ENCODE measurements at regions not wholly inside any gene's neighbourhood (a gene's known extent, or its start where the extent isn't known, plus 50 kb on each side); places are given as distances from the start of the nearest gene placed in this dataset.
A peak's percentile ranks its signal among the peaks of the same experiment; 100 is the strongest.
"Not testable (repeated sequence)": the region's sequence is repeated elsewhere in the genome, so short reads cannot be mapped to it uniquely, and the experiment has no call there.

- no peak for DNase-seq (ENCODE audit: low spot score)
Observed at GRCh38 chr1:208465786-208466590, 221.8 kb upstream of the PLXNA2 start.

DNA sequence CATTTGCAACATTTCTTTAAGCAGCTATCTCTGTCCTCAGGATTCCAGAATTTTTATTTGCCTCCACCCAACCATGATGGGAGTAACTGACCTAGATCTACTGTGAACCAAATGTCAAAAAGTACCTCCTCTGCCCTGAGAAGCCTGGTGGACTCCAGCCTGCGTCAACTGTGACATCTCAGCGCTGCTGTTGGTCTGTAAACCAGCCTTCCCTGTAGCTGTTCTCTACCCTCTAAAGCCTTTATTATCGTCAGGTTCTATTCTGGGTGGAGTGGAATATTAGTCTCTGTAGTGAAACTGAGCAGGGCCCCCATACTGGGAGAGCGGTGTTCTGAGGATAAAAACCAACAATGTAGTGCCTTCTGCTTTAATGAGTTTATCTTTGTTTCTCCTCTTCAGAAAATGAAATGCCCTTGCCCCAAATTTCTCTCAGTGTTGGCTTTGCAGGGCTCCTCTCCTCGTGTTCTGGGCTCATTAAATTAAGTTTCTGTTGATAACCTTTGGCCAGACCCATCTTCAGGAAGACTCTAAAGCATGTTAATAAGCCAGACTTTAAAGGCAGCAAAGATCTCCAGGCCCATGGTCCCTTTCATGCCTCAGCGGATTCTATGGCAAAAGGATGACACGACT, 223.1 kb upstream of the PLXNA2 start:
- no peak for DNase-seq (ENCODE audit: low spot score)

DNA sequence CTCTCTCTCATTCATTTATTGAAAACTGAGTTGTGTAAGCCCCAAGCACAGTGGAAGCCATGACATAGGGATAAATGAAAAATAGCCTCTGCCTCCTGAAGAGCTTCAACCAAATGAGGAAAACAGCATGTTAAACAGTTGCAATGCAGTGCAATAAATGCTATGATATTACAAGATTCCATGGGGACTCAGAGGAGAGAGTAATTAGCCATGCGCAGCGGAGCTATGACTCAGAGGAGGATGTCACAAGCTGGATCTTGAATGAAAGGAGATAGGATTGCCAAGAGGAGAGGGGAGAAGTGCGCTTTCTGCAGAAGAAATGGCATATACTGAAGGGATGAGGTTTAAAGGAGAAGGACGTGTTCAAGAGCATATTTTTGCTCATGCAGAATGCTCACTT, 231.3 kb upstream of the PLXNA2 start:
- no peak for DNase-seq (ENCODE audit: low spot score)

DNA sequence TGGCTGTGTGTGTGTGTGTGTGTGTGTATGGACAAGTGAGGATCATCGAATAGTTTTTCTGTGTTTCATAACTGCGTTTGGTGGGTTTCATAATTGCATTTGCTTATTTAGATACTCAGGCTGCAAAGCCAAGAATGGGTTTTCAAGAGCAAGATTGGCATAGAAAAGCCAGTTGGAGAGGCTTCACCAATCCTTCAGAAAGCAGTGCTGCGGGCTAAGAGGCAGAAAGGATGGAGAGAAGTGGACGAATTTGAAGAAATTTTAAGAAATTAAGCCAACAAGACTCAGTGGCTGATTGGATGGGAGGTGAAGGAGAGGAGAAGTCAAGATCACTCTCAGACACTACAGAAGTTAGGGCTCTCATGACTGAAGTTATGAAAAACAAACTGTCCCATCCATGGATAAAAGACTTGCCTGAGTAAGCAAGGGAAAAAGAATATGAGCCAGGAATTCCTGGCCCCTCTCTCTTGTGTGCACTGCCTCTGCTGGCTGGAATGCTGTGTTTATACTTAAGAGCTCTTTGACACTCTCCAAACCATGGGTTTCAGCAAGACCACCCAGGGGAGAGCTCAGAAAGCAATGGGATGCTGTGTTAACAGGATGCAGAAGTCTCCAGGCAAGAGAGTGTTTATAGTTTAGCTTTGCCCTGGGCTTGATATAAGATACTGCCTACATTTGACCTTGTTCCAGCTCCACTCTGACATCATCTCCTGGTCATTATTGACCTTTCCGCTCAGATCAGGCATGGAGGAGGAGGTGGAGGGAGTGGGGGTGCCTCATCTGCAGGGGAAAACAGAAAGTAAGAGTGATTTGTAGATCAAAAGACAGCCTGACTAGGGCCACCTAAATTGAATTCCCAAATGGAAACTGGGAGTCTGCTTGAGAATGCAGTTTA, 232.0 kb upstream of the PLXNA2 start:
- DNase-seq (ENCODE audit: low spot score), result peak; percentile 60

GRCh38 chr1:208476846-208477170, 232.6 kb upstream of the PLXNA2 start:
- no peak for DNase-seq (ENCODE audit: low spot score)

DNA sequence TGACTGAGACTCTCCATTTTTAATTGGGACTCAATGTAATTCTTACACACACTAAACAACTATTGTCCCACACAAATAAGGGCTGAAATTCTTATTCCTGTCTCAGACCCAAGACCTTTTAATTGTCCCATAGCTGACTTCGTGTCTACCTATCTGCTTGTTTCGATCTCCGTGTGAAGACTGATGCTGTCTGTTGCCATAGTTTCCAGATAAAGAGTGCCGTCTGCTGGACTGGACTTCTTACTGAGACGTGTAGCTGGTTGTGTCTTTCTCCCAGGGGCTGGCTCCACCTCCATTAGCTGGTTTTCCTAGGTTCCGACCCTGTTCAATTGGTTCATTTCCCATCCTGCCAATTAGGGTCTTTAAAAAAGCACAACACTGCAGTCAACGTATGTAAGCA, 235.3 kb upstream of the PLXNA2 start:
- no peak for DNase-seq (ENCODE audit: low spot score)

- DNase-seq (ENCODE audit: low spot score), result no peak
Observed at GRCh38 chr1:208485512-208485911, 241.3 kb upstream of the PLXNA2 start.

DNA sequence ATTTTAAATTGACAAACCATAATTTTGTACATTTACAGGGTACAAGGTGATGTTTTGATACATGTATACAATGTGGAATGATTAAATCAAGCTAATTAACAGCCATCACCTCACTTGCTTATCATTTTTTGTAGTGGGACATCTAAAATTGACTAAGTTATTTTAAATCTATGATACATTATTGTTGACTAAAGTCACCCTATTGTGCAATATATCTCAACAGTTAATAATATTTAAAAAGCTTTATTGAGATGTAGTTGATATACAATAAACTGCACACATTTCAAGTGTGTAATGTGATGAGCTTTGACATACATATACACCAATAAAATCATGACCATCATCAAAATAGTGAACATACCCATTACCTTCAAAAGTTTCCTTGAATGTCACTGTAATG, 242.5 kb upstream of the PLXNA2 start:
- no peak for DNase-seq (ENCODE audit: low spot score)

DNA sequence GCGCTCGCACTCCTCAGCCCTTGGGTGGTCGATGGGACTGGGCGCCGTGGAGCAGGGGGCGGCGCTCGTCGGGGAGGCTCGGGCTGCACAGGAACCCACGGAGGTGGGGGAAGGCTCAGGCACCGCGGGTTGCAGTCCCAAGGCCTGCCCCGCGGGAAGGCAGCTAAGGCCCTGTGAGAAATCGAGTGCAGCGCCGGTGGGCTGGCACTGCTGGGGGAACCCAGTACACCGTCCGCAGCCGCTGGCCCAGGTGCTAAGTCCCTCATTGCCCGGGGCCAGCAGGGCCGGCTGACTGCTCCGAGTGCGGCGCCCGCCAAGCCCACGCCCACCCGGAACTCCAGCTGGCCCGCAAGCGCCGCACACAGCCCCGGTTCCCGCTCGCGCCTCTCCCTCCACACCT, 244.2 kb upstream of the PLXNA2 start:
- not testable (repeated sequence) for DNase-seq (ENCODE audit: low spot score)

DNA sequence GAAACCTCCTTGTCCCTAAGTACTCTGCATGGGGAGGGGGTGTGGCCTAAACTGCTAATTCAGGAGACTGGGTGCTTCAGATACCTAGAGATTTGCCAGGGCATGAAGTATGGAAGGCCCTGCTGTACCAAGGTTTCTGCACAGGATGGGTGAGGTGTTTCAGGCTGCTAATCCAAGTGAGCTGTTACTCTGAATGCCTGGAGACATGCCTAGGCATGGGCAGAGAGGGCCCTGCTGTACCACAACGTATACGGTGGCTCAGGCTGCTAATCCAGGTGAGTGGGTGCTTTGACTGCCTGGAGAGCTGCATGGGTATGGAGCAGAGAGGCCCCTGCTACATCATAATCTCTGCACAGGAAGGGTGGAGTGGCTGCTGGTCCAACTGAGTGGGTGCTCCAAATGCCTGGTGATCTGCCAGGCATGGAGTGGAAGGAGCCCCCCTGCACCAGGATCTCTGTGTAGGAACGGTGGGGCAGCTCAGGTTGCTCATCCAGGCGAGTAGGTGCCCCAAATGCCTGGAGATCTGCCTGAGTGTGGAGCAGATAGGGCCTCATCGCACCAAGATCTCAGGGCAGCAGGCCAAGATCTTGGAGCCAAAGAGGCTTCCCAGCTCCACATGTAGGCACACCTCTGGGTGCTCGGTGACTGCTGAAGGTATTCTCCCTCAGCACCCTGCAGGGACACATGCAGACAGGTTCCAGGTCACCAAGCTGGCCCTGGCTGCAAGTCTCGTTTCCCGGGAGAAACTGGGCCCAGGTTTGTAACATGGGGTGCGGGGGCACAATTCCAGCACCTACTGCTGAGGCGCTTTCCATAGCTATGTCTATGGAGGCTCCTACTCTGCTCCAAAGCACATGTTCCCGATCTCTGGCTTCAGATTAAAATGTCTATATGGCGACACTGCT, 252.5 kb upstream of the PLXNA2 start:
- DNase-seq (ENCODE audit: low spot score), result no peak

DNA sequence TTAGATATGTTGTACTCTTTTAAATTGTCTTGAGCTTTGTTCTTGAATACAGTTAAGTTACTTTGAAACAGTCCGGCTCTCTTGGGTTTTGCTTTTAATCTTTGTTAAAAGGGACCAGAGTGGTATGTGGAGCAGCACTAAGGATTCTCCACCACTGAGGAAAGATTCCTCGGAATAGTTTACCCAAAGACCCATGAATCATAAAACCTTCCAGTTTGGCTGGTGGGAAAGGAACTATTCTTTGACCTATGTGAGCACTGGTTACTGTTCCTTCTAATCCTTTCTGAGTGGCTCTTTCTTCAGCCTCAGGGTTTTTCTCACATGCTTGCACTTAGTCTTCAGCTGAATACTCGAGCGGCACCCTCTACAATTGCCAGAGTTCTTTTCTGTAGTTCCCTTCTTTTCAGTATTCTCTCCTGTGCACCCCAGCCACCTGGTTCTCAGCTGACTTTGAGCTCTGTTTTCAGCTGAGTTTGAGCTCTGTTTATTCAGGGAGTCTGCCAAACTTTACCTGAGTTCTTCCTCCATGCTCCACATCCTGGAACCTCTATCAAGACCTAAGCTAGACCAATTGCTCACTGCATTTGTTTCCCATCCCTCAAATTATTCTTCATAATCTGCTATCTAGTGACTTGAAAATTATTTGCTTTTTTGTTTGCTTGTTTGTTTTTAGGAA, 253.8 kb upstream of the PLXNA2 start:
- DNase-seq (ENCODE audit: low spot score), result no peak

- no peak for DNase-seq (ENCODE audit: low spot score)
Observed at GRCh38 chr1:208499026-208499425, 254.8 kb upstream of the PLXNA2 start.

DNA sequence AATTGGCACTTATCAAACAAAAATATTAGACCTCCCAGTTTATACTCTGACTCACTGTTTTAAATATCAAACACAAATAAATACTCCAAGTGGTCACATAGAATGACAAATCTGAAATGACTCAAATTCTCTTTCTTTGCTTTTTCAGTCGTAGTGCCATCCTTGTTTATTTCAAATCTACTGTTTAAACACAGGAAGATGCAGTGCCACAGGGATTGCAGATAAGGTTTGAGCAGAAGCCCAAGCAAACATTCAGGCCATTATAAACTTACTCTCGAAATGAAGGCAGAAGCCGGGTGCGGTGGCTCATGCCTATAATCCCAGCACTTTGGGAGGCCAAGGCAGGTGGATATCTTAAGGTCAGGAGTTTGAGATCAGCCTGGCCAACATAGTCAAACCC, 255.4 kb upstream of the PLXNA2 start:
- DNase-seq (ENCODE audit: low spot score), result no peak

- no peak for DNase-seq (ENCODE audit: low spot score)
Observed at GRCh38 chr1:208500375-208500774, 256.2 kb upstream of the PLXNA2 start.

DNA sequence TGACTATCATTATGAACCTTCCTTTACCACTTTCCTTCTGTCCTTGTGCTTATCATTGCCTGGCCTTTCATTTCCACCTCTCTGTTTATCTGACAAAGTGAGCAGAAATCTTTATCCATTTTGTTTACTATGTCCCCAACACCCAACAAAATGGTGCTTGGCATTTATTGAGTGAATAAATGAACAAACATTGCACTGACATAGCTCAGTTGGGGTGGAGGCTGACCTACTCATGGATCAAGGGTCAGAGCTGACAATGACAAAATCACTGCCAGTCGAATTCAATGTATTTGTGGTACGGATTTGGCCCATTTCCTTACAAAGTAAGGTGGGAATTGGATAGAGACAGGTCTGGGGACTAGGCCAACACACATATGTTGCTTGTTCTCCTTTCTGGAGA, 257.4 kb upstream of the PLXNA2 start:
- DNase-seq (ENCODE audit: low spot score), result no peak

GRCh38 chr1:208503787-208504186, 259.6 kb upstream of the PLXNA2 start:
- no peak for DNase-seq (ENCODE audit: low spot score)

- no peak for DNase-seq (ENCODE audit: low spot score)
Observed at GRCh38 chr1:208506812-208507211, 262.6 kb upstream of the PLXNA2 start.

DNA sequence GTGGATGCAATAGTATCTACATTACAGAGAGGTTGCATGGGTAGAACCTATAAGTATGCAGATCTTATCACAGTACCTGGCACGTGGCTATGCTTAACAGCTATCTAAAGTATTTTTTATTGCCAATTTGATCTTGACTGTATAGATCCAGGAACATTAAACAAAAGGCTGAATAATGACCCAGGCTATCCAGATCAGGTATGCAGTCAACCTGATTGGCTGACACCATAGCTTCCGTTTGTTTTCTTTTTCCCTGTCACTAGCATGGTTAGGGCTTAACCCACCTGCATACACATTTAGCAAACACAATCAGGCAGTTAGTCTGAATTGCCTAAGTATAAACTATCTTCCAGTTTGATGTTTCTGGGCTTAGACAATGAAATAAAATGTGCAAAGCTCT, 264.9 kb upstream of the PLXNA2 start:
- DNase-seq (ENCODE audit: low spot score), result no peak

DNA sequence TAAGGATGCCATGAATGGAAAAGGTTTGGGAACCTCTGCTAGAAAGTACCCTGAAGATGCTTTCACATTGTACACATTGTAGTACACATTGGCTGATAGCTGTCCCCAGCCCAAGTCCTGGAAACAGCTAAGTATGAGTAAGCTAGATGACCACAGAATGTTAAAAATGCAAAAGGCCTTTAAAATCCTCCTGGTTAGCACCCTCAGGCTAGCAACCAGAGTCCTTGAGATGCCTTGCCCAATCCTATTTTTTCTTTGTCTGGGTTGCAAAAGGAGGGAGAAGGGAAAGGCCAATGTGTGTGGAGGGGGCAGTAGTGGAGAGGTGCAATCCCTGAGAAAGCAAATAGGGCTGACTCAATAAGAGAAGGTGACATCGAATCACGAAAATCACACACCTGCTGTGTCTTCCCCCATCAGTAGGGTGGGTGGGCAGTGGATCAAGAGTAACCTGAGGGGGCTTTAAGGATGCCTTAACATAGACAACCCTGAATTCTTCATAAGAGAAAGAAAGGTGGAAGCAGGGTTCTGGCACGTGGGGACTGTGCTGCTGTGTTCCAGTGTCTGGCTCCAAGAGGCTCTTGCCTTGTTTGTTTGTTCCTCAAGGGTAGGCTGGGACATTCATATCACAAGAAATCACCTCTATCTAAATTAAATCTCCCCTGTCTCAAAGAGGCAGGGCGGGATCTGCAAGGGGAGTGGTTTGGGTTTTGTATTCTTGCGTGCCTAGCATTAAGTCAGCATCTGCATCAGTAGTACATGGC, 266.2 kb upstream of the PLXNA2 start:
- DNase-seq (ENCODE audit: low spot score), result no peak

- DNase-seq (ENCODE audit: low spot score), result no peak
Observed at GRCh38 chr1:208511242-208511860, 267.2 kb upstream of the PLXNA2 start.
